ENCODE measurements at regions not wholly inside any gene's neighbourhood (a gene's known extent, or its start where the extent isn't known, plus 50 kb on each side); places are given as distances from the start of the nearest gene placed in this dataset.

GRCh38 chr1:70490153-70490552, 79.1 kb downstream of the CTH start:
- DNase-seq = no peak
- TF ChIP-seq, protein P1, sequence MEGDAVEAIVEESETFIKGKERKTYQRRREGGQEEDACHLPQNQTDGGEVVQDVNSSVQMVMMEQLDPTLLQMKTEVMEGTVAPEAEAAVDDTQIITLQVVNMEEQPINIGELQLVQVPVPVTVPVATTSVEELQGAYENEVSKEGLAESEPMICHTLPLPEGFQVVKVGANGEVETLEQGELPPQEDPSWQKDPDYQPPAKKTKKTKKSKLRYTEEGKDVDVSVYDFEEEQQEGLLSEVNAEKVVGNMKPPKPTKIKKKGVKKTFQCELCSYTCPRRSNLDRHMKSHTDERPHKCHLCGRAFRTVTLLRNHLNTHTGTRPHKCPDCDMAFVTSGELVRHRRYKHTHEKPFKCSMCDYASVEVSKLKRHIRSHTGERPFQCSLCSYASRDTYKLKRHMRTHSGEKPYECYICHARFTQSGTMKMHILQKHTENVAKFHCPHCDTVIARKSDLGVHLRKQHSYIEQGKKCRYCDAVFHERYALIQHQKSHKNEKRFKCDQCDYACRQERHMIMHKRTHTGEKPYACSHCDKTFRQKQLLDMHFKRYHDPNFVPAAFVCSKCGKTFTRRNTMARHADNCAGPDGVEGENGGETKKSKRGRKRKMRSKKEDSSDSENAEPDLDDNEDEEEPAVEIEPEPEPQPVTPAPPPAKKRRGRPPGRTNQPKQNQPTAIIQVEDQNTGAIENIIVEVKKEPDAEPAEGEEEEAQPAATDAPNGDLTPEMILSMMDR (IDR thresholded peaks at IDR 0.05; ENCODE audit: low read depth, low read length, missing control alignments) = no peak
- H3K27ac ChIP-seq = no peak overlapping the region
- no peaks in the 10 kb centered on the region for H3K27me3 ChIP-seq (replicated peaks)
- no peaks in the 10 kb centered on the region for H3K36me3 ChIP-seq (replicated peaks)
- H3K4me3 ChIP-seq (ENCODE audit: low read depth, low read length) = no peak overlapping the region
- in situ Hi-C loops (cut with HindIII; ENCODE audit: low pct_ligation_motif_present, low sequenced_read_pairs) = no loop called here

- Histone ChIP-seq H3K27me3 (replicated peaks) (no peaks in the 10 kb centered on the region), H3K4me3 (ENCODE audit: low read depth, low read length) (no peak overlapping the region), H3K36me3 (replicated peaks) (no peaks in the 10 kb centered on the region), H3K27ac (no peak overlapping the region)
- TF ChIP-seq, protein P1 (IDR thresholded peaks at IDR 0.05; ENCODE audit: low read depth, low read length, missing control alignments) = no peak
- in situ Hi-C loops (cut with HindIII; ENCODE audit: low pct_ligation_motif_present, low sequenced_read_pairs) = no loop called here
- DNase-seq = no peak
These were observed 84.3 kb downstream of the CTH start for GRCh38 chr1:70495370-70495769.

DNA sequence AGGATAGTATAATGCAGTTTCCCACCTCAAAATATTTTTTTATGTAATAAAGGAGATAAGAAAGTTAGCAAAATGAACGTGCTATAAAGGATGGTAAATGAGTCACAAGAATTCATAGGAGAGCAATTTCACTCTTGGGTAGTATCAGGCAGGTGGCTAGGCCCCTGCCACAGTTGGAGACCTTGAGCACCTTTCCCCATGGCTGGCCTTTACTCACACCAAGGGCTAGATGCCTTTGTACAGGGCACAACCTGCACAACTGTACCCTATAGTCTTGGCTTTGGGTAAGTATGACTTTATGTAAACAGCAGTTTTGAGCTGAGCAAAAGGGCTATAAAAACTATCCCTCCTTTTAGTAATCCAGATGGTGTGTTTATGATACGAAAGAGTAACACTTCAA, 85.1 kb downstream of the CTH start:
- H3K27ac ChIP-seq = no peak overlapping the region
- DNase-seq = no peak
- TF ChIP-seq, protein P1 (IDR thresholded peaks at IDR 0.05; ENCODE audit: low read depth, low read length, missing control alignments) = no peak

GRCh38 chr1:70497152-70497551, 86.1 kb downstream of the CTH start:
- in situ Hi-C loops (cut with HindIII; ENCODE audit: low pct_ligation_motif_present, low sequenced_read_pairs) = no loop called here

More for the DNA sequence above, 85.1 kb downstream of the CTH start:
- Histone ChIP-seq H3K27me3 (replicated peaks) (no peaks in the 10 kb centered on the region), H3K4me3 (ENCODE audit: low read depth, low read length) (no peak overlapping the region), H3K36me3 (replicated peaks) (no peaks in the 10 kb centered on the region)
- in situ Hi-C loops (cut with HindIII; ENCODE audit: low pct_ligation_motif_present, low sequenced_read_pairs) = no loop called here

DNA sequence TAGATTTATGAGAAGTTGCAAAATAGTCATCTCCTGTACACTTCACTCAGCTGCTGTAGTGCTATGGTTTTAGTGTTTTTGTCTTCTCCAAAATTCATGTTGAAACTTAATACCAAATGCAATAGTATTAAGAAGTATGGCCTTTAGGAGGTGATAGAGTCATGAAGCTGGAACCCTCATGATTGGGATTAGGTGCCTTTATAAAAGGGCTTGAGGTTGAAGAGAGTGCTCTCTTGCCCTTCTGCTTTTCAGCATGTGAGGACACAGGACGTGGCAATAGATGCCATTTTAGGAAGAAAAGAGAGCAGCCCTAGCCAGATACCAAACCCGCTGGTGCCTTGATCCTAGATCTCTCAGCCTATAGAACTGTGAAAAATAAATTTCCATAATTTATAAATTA, 87.6 kb downstream of the CTH start:
- no peaks in the 10 kb centered on the region for H3K27me3 ChIP-seq (replicated peaks)
- H3K4me3 ChIP-seq (ENCODE audit: low read depth, low read length) = no peak overlapping the region
- DNase-seq = no peak
- no peak overlapping the region for H3K27ac ChIP-seq
- in situ Hi-C loops (cut with HindIII; ENCODE audit: low pct_ligation_motif_present, low sequenced_read_pairs) = no loop called here
- H3K36me3 ChIP-seq (replicated peaks) = no peaks in the 10 kb centered on the region
- TF ChIP-seq, protein P1 (IDR thresholded peaks at IDR 0.05; ENCODE audit: low read depth, low read length, missing control alignments) = no peak

More at GRCh38 chr1:70497152-70497551, 86.1 kb downstream of the CTH start:
- H3K27ac ChIP-seq = no peak overlapping the region
- no peak overlapping the region for H3K4me3 ChIP-seq (ENCODE audit: low read depth, low read length)
- TF ChIP-seq, protein P1 (IDR thresholded peaks at IDR 0.05; ENCODE audit: low read depth, low read length, missing control alignments) = no peak
- no peak for DNase-seq
- H3K27me3 ChIP-seq (replicated peaks) = no peaks in the 10 kb centered on the region
- H3K36me3 ChIP-seq (replicated peaks) = no peaks in the 10 kb centered on the region

- DNase-seq = no peak
- in situ Hi-C loops (cut with HindIII; ENCODE audit: low pct_ligation_motif_present, low sequenced_read_pairs) = no loop called here
- TF ChIP-seq, protein P1 (IDR thresholded peaks at IDR 0.05; ENCODE audit: low read depth, low read length, missing control alignments) = no peak
- H3K27me3 ChIP-seq (replicated peaks) = no peaks in the 10 kb centered on the region
- H3K27ac ChIP-seq = no peak overlapping the region
- H3K36me3 ChIP-seq (replicated peaks) = no peaks in the 10 kb centered on the region
- no peak overlapping the region for H3K4me3 ChIP-seq (ENCODE audit: low read depth, low read length)
These were observed 88.6 kb downstream of the CTH start for GRCh38 chr1:70499695-70500094.
